Left lung (tissue), 4 donors: ENCODE measurements at regions not wholly inside any gene's neighbourhood (a gene's known extent, or its start where the extent isn't known, plus 50 kb on each side); places are given as distances from the start of the nearest gene placed in this dataset.
"Not testable (repeated sequence)": the region's sequence is repeated elsewhere in the genome, so short reads cannot be mapped to it uniquely, and the experiment has no call there.

ENCODE experiments used
- ATAC-seq: fragments of 200-7000 bp; cut with Tn5 transposase; one replicate; pipeline ENCODE4 v1.9.1; 2020; ENCODE audit warnings: moderate library complexity
- DNase-seq, 4 donors: peaks; one replicate each; pipeline ENCODE4 v3.0.0-alpha.2; 2013 to 2020
- H3K27ac ChIP-seq, 2 donors: fragments of 200-600 bp; sonication (generic) in 1 of 2; one replicate each; pipeline versions ENCODE4 v1.5.0 to v1.8.0; 2020 to 2021
- H3K27me3 ChIP-seq, 2 donors: fragments of 200-600 bp; sonication (generic) in 1 of 2; one replicate each; pipeline versions ENCODE4 v1.5.0 to v1.8.0; 2020 to 2021
- H3K36me3 ChIP-seq, 2 donors: fragments of 200-600 bp; sonication (generic) in 1 of 2; one replicate each; pipeline versions ENCODE4 v1.5.0 to v1.8.0; 2020 to 2021
- H3K4me1 ChIP-seq, 2 donors: fragments of 200-600 bp; one replicate each; pipeline ENCODE4 v1.8.0; 2021
- H3K4me3 ChIP-seq, 2 donors: fragments of 200-600 bp; sonication (generic) in 1 of 2; one replicate each; pipeline versions ENCODE4 v1.5.0 to v1.8.0; 2020 to 2021; ENCODE audit warnings: mild to moderate bottlenecking in 1 of 2
- H3K9me3 ChIP-seq, 2 donors: fragments of 200-600 bp; sonication (generic) in 1 of 2; one replicate each; pipeline versions ENCODE4 v1.5.0 to v1.8.0; 2020 to 2021
- CTCF ChIP-seq, 2 donors: fragments of 200-600 bp; sonication (generic) in 1 of 2; IDR thresholded peaks; one replicate each; pipeline versions ENCODE4 v1.5.0 to v1.8.0; 2021; ENCODE audit warnings: antibody characterized with exemption in 2 of 2
- intact Hi-C, 2 donors: fragments of 100-400 bp; cut with DNase I; formaldehyde crosslinking; loops; one replicate each; pipeline versions ENCODE4 v1.11.2 to v1.14.2; 2022
- donor health status: DM: no; HTN: yes; CAD: no.
- donor health status: DM: no; HTN: no; CAD: no.

GRCh38 chr13:81568824-81569223 is 1227.9 kb upstream of the SPRY2 start:
- no peak for ATAC-seq
- Histone ChIP-seq H3K4me1 (no peaks in the 10 kb centered on the region), H3K9me3 (no peaks in the 10 kb centered on the region), H3K36me3 (no peaks in the 10 kb centered on the region), H3K4me3 (no peak overlapping the region), H3K27me3 (no peaks in the 10 kb centered on the region), H3K27ac (no peak overlapping the region)
- no peak for DNase-seq
- intact Hi-C loops, result no loop called here
- TF ChIP-seq CTCF (IDR thresholded peaks at IDR 0.05), result no peak

- no peak overlapping the region for H3K27ac ChIP-seq
- H3K4me1 ChIP-seq, result no peaks in the 10 kb centered on the region
- no peak for TF ChIP-seq CTCF (IDR thresholded peaks at IDR 0.05)
- no peaks in the 10 kb centered on the region for H3K36me3 ChIP-seq
- no peak overlapping the region for H3K4me3 ChIP-seq
- DNase-seq (no peak), ATAC-seq (no peak)
- intact Hi-C loops, result no loop called here
- H3K27me3 ChIP-seq, result no peaks in the 10 kb centered on the region
- no peaks in the 10 kb centered on the region for H3K9me3 ChIP-seq
Measured at GRCh38 chr13:81565849-81566248, 1224.9 kb upstream of the SPRY2 start.

GRCh38 chr13:81563091-81563490 is 1222.2 kb upstream of the SPRY2 start:
- H3K4me3 ChIP-seq, result no peak overlapping the region
- H3K36me3 ChIP-seq, result no peaks in the 10 kb centered on the region
- H3K4me1 ChIP-seq, result no peaks in the 10 kb centered on the region
- ATAC-seq (no peak), DNase-seq (no peak)
- H3K27me3 ChIP-seq, result no peaks in the 10 kb centered on the region
- no peak for TF ChIP-seq CTCF (IDR thresholded peaks at IDR 0.05)
- intact Hi-C loops, result no loop called here
- H3K9me3 ChIP-seq, result peaks cover 0 to 6% of the 10 kb centered on the region in 2 donors
- H3K27ac ChIP-seq, result no peak overlapping the region

GRCh38 chr13:81562598-81562997 is 1221.7 kb upstream of the SPRY2 start:
- DNase-seq (no peak), ATAC-seq (no peak)
- peaks cover 0 to 6% of the 10 kb centered on the region in 2 donors for H3K9me3 ChIP-seq
- H3K27me3 ChIP-seq, result no peaks in the 10 kb centered on the region
- TF ChIP-seq CTCF (IDR thresholded peaks at IDR 0.05), result no peak
- H3K4me1 ChIP-seq, result no peaks in the 10 kb centered on the region
- no peak overlapping the region for H3K4me3 ChIP-seq
- intact Hi-C loops, result no loop called here
- H3K27ac ChIP-seq, result no peak overlapping the region
- no peaks in the 10 kb centered on the region for H3K36me3 ChIP-seq

- Histone ChIP-seq H3K27ac (no peak overlapping the region), H3K27me3 (no peaks in the 10 kb centered on the region), H3K36me3 (no peaks in the 10 kb centered on the region), H3K4me1 (no peaks in the 10 kb centered on the region), H3K4me3 (no peak overlapping the region), H3K9me3 (peaks cover 0 to 24% of the 10 kb centered on the region in 2 donors)
- intact Hi-C loops, result no loop called here
- ATAC-seq (no peak), DNase-seq (no peak)
- no peak for TF ChIP-seq CTCF (IDR thresholded peaks at IDR 0.05)
Measured at GRCh38 chr13:81551036-81551435, 1210.1 kb upstream of the SPRY2 start.

- H3K36me3 ChIP-seq, H3K27ac ChIP-seq, DNase-seq, H3K27me3 ChIP-seq, H3K4me3 ChIP-seq, intact Hi-C loops, ATAC-seq, H3K4me1 ChIP-seq: not testable (repeated sequence)
- H3K9me3 ChIP-seq, result peaks cover 0 to 30% of the 10 kb centered on the region in 2 donors
Measured at GRCh38 chr13:81546294-81546693, 1205.4 kb upstream of the SPRY2 start.
